ES-I3 (cell line): ENCODE measurements at regions not wholly inside any gene's neighbourhood (a gene's known extent, or its start where the extent isn't known, plus 50 kb on each side); places are given as distances from the start of the nearest gene placed in this dataset.
A peak's percentile ranks its signal among the peaks of the same experiment; 100 is the strongest.
"Not testable (repeated sequence)": the region's sequence is repeated elsewhere in the genome, so short reads cannot be mapped to it uniquely, and the experiment has no call there.

Source experiments
- H3K36me3 ChIP-seq: 2 replicates; pipeline ENCODE4 v1.6.1; 2013; ENCODE audit warnings: mild to moderate bottlenecking, low read length, control low read depth, moderate library complexity; ENCODE audit not compliant: insufficient read depth
- H3K4me1 ChIP-seq: 2 replicates; pipeline ENCODE4 v1.6.1; 2013; ENCODE audit warnings: mild to moderate bottlenecking, control low read depth, low read length; ENCODE audit not compliant: insufficient read depth
- H3K9ac ChIP-seq: 2 replicates; pipeline ENCODE4 v1.6.1; 2013; ENCODE audit warnings: low read depth, mild to moderate bottlenecking, low read length, moderate library complexity
- H3K9me3 ChIP-seq: 2 replicates; pipeline ENCODE4 v1.6.1; 2013; ENCODE audit warnings: mild to moderate bottlenecking, low read length, moderate library complexity; ENCODE audit not compliant: control insufficient read depth, insufficient read depth

DNA sequence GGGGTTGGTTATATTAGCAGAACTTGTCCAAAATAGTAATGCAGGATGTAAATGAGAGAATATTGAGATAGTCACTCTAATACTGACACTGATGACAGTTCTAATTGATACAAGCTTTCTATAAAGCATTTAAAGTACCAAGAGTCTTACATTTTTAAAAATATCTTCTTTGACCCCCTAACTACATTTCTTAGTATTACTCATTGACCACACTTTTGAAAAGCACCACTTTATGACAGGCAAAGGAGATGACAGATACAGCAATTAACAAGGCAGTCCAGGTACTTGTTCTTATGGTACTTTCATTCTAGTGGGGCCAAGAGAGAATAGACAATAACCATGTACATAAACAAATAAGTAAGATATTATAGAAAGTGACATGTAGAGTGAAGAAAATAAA is 139.4 kb upstream of the EYA4 start:
- H3K9ac ChIP-seq = no peak overlapping the region

DNA sequence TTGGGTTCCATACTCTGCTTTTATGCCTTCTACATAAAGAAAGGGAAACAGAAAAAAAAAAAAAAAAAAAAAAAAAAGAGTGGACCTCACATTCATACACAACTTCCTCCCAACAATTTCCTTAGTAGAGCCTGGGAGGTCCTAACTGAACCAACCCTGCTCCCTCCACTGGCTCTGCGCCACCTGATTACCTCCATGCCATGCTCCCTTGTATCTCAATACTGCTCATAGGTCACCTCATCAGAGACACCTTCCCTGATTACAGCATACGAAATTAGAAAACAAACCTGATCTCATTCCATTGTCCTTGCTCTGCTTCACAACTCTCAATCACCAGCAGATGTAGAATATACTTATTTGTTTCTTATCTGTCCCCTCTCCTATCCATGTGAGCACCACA is 134.2 kb upstream of the EYA4 start:
- Histone ChIP-seq H3K4me1 (no peaks in the 10 kb centered on the region), H3K9ac (no peak overlapping the region), H3K9me3 (no peaks in the 10 kb centered on the region), H3K36me3 (no peaks in the 10 kb centered on the region)

More for the DNA sequence above, 139.4 kb upstream of the EYA4 start:
- Histone ChIP-seq H3K9me3 (no peaks in the 10 kb centered on the region), H3K4me1 (peaks cover 16% of the 10 kb centered on the region; the same call in 1 of the 2 replicates), H3K36me3 (no peaks in the 10 kb centered on the region)

DNA sequence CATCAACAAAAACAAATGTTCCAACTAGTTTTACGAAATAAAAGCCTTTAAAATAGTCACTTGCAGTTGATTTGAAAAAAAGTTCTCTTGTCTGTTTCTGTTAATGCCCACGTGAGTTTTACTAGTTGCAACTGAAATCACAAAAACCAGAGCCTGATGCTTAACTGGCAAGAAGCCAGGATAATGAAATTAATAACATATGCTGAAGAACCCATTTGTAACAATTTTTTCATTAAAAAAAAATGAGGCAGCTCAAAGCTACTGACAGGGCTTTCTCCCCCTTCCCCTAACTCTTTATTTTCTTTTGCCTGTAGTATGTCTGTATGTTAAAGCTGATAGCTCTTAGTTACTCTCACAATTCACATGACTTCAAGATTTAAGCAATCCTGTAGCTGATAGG is 132.7 kb upstream of the EYA4 start:
- H3K4me1 ChIP-seq = no peaks in the 10 kb centered on the region
- no peaks in the 10 kb centered on the region for H3K36me3 ChIP-seq
- no peak overlapping the region for H3K9ac ChIP-seq
- no peaks in the 10 kb centered on the region for H3K9me3 ChIP-seq

DNA sequence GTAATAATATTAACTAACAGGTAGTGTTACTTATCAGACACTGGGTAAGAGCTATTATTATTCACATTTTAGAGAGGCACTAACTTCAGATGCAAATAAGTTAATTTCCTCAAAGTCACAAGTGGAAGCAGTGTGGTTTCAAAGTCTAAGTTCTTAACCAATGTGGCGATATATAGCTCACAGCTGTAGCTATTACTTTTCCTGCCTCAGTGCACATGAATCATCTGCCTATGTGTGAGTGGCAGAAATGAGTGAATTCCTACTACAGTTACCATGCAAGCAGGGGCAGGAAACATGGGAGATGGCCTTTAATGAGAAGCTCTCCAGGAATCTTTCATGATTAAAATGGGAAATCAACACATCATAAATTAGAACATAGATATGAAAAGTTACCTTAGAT is 126.2 kb upstream of the EYA4 start:
- no peaks in the 10 kb centered on the region for H3K4me1 ChIP-seq
- H3K9ac ChIP-seq = no peak overlapping the region
- no peaks in the 10 kb centered on the region for H3K9me3 ChIP-seq
- no peaks in the 10 kb centered on the region for H3K36me3 ChIP-seq

DNA sequence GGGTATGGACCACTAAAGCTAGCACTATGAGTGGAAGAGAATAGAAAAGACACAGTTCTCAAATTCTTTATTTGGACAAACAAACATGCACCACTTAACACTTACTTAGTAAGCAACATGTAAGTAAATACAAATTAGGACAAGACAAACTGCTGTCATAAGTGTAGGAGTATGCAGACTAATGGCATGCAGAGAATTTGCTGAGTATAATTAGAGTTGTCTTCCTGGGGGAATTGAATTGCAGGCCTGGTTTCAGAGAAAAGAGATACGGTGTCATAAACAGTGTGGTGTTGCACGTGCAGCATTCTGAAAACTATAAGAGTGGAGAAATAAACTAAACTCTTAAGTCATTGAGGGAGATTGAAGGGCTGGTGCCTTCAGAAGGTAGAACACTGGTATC is 125.2 kb upstream of the EYA4 start:
- H3K4me1 ChIP-seq = no peaks in the 10 kb centered on the region
- no peaks in the 10 kb centered on the region for H3K36me3 ChIP-seq
- H3K9me3 ChIP-seq = no peaks in the 10 kb centered on the region

DNA sequence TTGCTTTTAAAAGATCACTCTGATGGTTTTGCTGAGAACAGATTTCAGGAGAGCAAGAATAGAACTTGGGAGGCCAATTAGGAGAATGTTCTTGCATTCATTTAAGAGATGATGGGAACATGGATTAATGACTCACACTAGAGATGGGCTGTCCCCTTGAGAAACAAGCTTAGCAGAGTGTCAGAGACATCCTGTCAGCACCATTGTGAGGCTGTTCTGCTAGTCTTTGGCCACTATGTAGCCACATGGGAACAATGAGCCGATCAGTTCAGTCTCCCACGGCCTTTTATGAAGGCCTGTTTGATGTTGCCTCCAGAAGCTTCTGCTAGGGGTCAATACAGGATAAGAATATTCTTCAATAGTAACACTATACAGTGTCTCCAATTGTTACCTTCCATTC is 113.0 kb upstream of the EYA4 start:
- Histone ChIP-seq H3K4me1 (no peaks in the 10 kb centered on the region), H3K9me3 (no peaks in the 10 kb centered on the region; the same call in 1 of the 2 replicates), H3K36me3 (no peaks in the 10 kb centered on the region), H3K9ac (no peak overlapping the region)

More for the DNA sequence above, 125.2 kb upstream of the EYA4 start:
- no peak overlapping the region for H3K9ac ChIP-seq

DNA sequence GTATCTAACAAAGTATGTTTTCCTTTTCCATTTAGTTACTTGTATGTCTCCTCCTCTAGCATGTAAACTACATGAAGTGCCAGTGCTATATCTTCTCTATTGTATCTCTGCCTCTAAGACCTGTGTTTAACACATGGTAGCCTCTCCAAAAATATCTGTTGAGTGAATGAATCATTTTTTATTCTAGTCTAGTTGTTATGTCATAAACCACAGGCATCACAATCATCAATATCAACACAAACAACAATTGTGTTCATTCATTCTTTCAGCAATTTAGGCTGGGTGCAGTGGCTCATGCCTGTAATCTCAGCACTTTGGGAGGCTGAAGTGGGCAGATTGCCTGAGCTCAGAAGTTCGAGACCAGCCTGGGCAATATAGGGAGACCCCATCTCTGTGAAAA is 111.6 kb upstream of the EYA4 start:
- Histone ChIP-seq H3K9ac (no peak overlapping the region), H3K36me3 (no peaks in the 10 kb centered on the region), H3K4me1 (no peaks in the 10 kb centered on the region)

DNA sequence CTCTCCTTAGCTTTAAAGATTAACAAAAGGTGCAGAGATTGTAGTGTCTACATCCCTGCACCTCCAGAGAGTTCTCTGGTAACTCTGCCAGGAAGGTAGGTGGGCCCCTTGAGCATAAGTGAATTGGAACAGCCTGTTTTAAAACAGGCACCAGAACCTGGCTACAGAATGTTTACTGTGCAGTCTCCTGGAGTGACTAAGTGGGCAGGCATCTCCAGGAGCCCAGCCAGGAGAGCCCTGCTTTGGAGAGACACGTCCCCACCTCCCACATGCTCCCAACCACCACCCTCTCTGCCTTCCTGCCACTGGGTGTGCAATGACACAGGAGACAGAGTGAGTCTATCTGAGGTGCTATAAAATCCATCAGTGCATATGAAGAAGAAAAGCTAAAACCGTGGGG is 110.3 kb upstream of the EYA4 start:
- H3K9me3 ChIP-seq = no peaks in the 10 kb centered on the region
- H3K4me1 ChIP-seq = no peaks in the 10 kb centered on the region
- no peaks in the 10 kb centered on the region for H3K36me3 ChIP-seq
- no peak overlapping the region for H3K9ac ChIP-seq

More for the DNA sequence above, 111.6 kb upstream of the EYA4 start:
- no peaks in the 10 kb centered on the region for H3K9me3 ChIP-seq

DNA sequence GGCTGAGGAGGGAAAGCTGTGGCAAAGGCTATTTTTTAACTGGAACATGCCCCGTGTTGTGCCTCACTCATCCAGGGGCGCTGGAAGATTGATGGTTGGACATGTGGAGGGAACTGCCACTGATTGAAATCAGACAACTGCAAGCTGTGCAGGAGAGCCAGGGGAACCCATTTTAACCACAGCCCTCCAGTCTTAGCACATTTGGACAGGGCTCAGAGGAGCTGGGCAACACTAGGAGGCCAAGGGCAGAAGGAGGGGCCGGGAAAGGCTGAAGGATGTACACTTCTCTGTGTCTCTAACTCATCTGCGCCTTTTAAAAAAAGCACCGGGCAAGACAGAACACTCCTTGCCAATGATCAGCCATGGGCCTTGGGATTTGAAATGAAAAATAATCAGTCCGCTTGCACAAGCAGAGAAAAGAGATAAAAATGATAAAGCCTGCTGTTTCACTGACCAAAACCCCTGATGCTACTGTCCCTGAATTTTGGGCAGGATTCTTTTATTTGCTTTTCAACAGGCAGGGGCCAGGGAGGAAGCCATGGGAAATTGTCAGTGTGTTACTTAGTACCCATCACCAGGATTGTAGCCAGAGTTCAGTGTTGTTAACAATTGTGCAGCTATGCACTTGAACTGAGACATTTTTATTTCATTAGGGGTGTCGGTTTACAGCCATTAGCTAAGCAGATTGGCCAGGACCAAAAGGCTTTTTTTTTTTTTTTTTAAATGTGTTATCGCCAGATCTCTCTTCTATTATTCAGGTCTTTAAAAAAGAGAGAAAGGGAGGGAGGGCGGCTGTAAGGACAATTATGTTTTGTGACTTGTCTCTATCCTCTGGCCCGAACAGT is 109.3 kb upstream of the EYA4 start:
- Histone ChIP-seq H3K9ac (no peak overlapping the region), H3K4me1 (no peaks in the 10 kb centered on the region), H3K9me3 (no peaks in the 10 kb centered on the region), H3K36me3 (no peaks in the 10 kb centered on the region)

DNA sequence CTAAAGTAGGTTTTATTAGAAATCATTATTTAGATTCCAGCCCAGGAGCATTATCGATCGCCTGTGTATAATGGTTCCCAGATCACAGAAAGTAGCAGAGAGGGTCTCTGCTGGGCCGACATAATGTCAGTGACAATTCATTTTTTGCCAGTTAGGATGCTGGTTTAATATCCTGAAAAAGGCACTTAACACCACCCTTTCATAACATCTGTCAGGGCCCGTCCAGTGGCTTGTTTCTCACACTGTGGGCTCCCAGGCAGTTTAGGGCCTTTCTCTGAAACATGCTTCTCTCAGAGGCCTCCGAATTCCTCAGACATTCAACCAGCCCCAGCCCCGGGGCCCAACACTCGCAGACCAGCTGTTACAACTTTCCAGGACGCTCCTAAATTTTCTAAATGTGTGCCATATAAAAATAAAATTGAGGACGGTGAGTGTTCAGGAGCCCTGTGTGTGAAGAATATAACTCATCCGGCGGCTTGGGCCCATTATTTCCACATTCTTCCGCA is 108.6 kb upstream of the EYA4 start:
- no peaks in the 10 kb centered on the region for H3K36me3 ChIP-seq
- H3K9ac ChIP-seq = no peak overlapping the region
- no peaks in the 10 kb centered on the region for H3K4me1 ChIP-seq
- H3K9me3 ChIP-seq = no peaks in the 10 kb centered on the region

DNA sequence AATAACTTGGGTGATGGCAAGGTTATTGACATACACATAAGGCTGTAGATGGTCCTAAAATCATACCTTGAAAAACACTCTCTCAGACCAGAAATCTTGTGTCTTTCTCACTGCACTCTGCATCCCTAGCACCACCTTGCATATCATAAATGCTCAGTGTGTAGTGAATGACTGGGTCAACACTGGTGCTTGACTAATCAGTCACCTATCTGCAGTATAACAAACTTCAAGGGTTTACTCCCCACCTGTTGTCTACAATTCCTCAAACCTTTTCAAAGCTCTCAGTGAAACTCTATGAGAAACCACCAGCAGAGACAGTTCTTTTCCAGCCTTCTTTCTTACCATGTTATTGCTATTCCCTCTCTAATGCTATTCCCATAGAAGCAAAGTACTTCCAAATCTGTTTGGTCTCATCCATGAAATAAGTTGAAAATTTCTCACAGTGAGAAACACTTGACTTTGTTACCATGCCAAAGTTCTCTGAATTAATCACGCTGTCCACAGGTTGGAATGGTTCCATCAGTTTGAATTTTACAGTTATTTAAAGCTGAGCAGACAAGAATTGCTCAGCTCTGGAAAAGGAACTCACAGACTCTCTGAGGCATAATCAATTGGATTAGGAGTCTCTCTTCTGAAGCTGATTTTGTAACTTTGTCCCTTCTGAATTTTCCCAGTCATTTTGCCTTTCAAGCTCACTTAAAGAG is 104.8 kb upstream of the EYA4 start:
- Histone ChIP-seq H3K4me1 (no peaks in the 10 kb centered on the region), H3K9me3 (no peaks in the 10 kb centered on the region), H3K9ac (no peak overlapping the region), H3K36me3 (no peaks in the 10 kb centered on the region)

DNA sequence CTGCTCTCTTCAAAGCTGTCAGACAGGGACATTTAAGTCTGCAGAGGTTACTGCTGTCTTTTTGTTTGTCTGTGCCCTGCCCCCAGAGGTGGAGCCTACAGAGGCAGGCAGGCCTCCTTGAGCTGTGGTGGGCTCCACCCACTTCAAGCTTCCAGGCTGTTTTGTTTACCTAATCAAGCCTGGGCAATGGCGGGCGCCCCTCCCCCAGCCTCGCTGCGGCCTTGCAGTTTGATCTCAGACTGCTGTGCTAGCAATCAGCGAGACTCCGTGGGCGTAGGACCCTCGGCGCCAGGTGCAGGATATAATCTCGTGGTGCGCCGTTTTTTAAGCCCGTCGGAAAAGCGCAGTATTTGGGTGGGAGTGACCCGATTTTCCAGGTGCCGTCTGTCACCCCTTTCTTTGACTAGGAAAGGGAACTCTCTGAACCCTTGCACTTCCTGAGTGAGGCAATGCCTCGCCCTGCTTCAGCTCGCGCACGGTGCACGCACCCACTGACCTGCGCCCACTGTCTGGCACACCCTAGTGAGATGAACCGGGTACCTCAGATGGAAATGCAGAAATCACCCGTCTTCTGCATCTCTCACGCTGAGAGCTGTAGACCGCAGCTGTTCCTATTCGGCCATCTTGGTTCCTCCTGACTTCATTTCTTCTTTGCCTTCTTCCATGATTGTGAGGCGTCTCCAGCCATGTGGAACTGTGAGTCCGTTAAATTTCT is 93.5 kb upstream of the EYA4 start:
- H3K9me3 ChIP-seq, H3K36me3 ChIP-seq, H3K4me1 ChIP-seq: not testable (repeated sequence)
- peak overlapping the region; percentile 22; the same call in 1 of the 2 replicates for H3K9ac ChIP-seq

DNA sequence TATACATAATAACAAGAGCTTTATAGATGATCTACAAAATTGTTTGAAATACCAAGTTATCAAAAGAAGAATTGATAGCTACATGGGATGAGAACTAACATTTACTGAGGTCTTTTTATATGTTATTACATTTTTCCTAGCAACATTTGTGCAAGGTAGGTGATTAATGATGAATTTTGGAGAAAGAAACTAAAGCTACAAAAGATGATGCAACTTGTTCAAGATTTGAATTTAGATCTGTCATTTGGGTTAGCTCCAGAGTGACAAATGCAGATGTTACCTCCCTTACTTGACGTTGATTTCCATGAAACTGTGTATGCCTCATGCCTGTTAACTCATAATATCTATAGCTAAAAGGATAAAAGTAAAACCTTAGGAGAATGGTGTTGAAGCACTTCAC is 84.5 kb upstream of the EYA4 start:
- no peaks in the 10 kb centered on the region for H3K36me3 ChIP-seq
- H3K9ac ChIP-seq = no peak overlapping the region
- no peaks in the 10 kb centered on the region for H3K9me3 ChIP-seq
- no peaks in the 10 kb centered on the region; the same call in 1 of the 2 replicates for H3K4me1 ChIP-seq

DNA sequence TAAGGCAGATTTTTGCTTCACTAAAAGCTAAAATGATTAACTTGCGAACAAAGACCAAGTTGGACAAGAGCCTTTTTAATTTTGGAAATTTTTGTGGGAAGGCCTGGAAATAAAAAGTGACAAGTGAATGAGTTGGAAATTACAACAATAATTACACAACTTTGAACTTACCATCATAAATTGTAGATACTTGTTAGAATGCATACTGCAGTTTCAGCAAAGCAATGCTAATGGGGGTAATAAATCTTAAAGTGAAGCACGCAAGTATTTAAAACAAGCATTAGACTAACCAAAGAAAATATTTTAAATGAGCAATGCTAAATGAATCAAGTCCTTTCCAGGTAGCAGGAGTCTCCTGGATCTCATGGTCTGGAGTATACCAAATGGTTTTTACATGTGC is 83.2 kb upstream of the EYA4 start:
- Histone ChIP-seq H3K9me3 (no peaks in the 10 kb centered on the region), H3K9ac (no peak overlapping the region), H3K4me1 (no peaks in the 10 kb centered on the region; the same call in 1 of the 2 replicates), H3K36me3 (no peaks in the 10 kb centered on the region)
